DND-41 (cell line): ENCODE measurements at regions not wholly inside any gene's neighbourhood (a gene's known extent, or its start where the extent isn't known, plus 50 kb on each side); places are given as distances from the start of the nearest gene placed in this dataset.

Experiments used
- ATAC-seq: fragments of 200-7000 bp; cut with Tn5 transposase; 3 replicates; pipeline ENCODE4 v1.9.1; 2021; ENCODE audit warnings: low read depth; ENCODE audit not compliant: insufficient read depth
- DNase-seq: peaks from one replicate; pipeline ENCODE4 v3.0.0-alpha.2; 2020
- H2AFZ ChIP-seq: 2 replicates; pipeline ENCODE4 v1.6.0; 2012; ENCODE audit warnings: low read depth, low read length
- H3K27ac ChIP-seq: 2 replicates; pipeline ENCODE4 v1.5.1; 2012; ENCODE audit warnings: low read length, inconsistent platforms
- H3K27me3 ChIP-seq: fragments of 200-600 bp; sonication (generic); 2 replicates; pipeline ENCODE4 v1.6.0; 2012; ENCODE audit warnings: low read length, mild to moderate bottlenecking, inconsistent platforms; ENCODE audit not compliant: insufficient read depth, poor library complexity
- H3K36me3 ChIP-seq: 2 replicates; pipeline ENCODE4 v1.5.1; 2012; ENCODE audit warnings: low read length, inconsistent platforms; ENCODE audit not compliant: insufficient read depth
- H3K4me1 ChIP-seq: 2 replicates; pipeline ENCODE4 v1.5.1; 2012; ENCODE audit warnings: mild to moderate bottlenecking, low read length; ENCODE audit not compliant: insufficient read depth
- H3K4me2 ChIP-seq: 2 replicates; pipeline ENCODE4 v1.6.0; 2012; ENCODE audit warnings: mild to moderate bottlenecking, moderate library complexity, low read length, inconsistent platforms; ENCODE audit not compliant: insufficient read depth
- H3K4me3 ChIP-seq, 2 experiments: fragments of 200-600 bp in 1 of 2; shearing (Covaris generic) in 1 of 2; 2 replicates each; pipeline ENCODE4 v1.5.1; 2012 to 2016; ENCODE audit warnings: inconsistent platforms in 2 of 2, low read length in 2 of 2, mild to moderate bottlenecking in 2 of 2, low read depth in 1 of 2, moderate library complexity in 1 of 2
- H3K79me2 ChIP-seq: 2 replicates; pipeline ENCODE4 v1.6.0; 2012; ENCODE audit warnings: low read length, inconsistent platforms; ENCODE audit not compliant: insufficient read depth
- H3K9ac ChIP-seq: 2 replicates; pipeline ENCODE4 v1.6.0; 2012; ENCODE audit warnings: low read depth, mild to moderate bottlenecking, inconsistent platforms, low read length, moderate library complexity
- H3K9me3 ChIP-seq: 2 replicates; pipeline ENCODE4 v1.5.1; 2012; ENCODE audit warnings: low read length, moderate library complexity, mild to moderate bottlenecking, inconsistent platforms; ENCODE audit not compliant: insufficient read depth, severe bottlenecking
- H4K20me1 ChIP-seq: 2 replicates; pipeline ENCODE4 v1.6.0; 2012; ENCODE audit warnings: low read length; ENCODE audit not compliant: insufficient read depth
- EZH2 ChIP-seq: IDR thresholded peaks from 3 replicates; pipeline ENCODE4 v1.6.1; 2012; ENCODE audit warnings: borderline replicate concordance, low read depth, mild to moderate bottlenecking, moderate library complexity, low read length, inconsistent platforms; ENCODE audit not compliant: severe bottlenecking
- TF ChIP-seq, protein P1 (sequence below): IDR thresholded peaks from 2 replicates; pipeline ENCODE4 v1.5.1; 2012; ENCODE audit warnings: borderline replicate concordance, low read length, moderate library complexity, mild to moderate bottlenecking; ENCODE audit not compliant: poor library complexity, severe bottlenecking; ENCODE audit errors: extremely low read depth

DNA sequence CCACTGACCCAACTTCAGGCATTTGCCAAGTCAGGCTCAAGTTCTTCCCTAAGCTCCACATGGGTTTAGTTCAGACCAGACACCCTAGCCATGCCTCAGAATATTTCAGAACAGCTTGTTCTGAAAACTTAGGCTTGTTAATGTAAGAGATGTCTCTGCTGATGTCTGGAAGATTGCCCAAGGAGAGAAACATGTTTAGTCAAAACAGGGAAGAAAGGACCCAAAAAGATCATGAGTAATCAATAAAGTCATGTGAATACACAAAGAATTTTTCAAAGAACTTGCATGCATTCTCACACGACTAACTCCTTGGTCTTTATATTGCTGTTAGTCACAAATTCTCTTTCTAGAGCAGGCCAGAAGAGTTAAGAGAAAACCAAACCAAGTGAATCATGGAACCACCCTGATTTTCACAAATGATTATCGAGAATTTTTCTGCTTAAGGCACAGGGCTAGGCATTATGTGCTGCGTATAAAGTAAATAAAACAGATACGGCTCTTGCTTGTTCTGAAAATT is 158.1 kb upstream of the HMHB1 start:
- H4K20me1 ChIP-seq, result no peaks in the 10 kb centered on the region
- peaks cover 9% of the 10 kb centered on the region; the same call in 1 of the 2 replicates for H3K4me1 ChIP-seq
- ATAC-seq (no peak), DNase-seq (no peak)
- no peak for TF ChIP-seq EZH2
- TF ChIP-seq, protein P1, sequence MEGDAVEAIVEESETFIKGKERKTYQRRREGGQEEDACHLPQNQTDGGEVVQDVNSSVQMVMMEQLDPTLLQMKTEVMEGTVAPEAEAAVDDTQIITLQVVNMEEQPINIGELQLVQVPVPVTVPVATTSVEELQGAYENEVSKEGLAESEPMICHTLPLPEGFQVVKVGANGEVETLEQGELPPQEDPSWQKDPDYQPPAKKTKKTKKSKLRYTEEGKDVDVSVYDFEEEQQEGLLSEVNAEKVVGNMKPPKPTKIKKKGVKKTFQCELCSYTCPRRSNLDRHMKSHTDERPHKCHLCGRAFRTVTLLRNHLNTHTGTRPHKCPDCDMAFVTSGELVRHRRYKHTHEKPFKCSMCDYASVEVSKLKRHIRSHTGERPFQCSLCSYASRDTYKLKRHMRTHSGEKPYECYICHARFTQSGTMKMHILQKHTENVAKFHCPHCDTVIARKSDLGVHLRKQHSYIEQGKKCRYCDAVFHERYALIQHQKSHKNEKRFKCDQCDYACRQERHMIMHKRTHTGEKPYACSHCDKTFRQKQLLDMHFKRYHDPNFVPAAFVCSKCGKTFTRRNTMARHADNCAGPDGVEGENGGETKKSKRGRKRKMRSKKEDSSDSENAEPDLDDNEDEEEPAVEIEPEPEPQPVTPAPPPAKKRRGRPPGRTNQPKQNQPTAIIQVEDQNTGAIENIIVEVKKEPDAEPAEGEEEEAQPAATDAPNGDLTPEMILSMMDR, result no peak
- no peaks in the 10 kb centered on the region for H3K9me3 ChIP-seq
- no peak overlapping the region for H2AFZ ChIP-seq
- H3K27me3 ChIP-seq, result no peaks in the 10 kb centered on the region
- no peak overlapping the region for H3K9ac ChIP-seq
- no peak overlapping the region for H3K4me2 ChIP-seq
- no peak overlapping the region for H3K4me3 ChIP-seq
- no peaks in the 10 kb centered on the region for H3K79me2 ChIP-seq
- H3K36me3 ChIP-seq, result no peaks in the 10 kb centered on the region
- H3K27ac ChIP-seq, result no peak overlapping the region

GRCh38 chr5:143653256-143653655 is 158.7 kb upstream of the HMHB1 start:
- H4K20me1 ChIP-seq, result no peaks in the 10 kb centered on the region
- H3K4me1 ChIP-seq, result peaks cover 9% of the 10 kb centered on the region; the same call in 1 of the 2 replicates
- TF ChIP-seq, protein P1, result no peak
- no peak for TF ChIP-seq EZH2
- no peak overlapping the region for H3K4me2 ChIP-seq
- H3K27me3 ChIP-seq, result no peaks in the 10 kb centered on the region
- no peak for DNase-seq
- H2AFZ ChIP-seq, result no peak overlapping the region
- no peak overlapping the region for H3K9ac ChIP-seq
- ATAC-seq, result no peak
- H3K27ac ChIP-seq, result no peak overlapping the region
- no peaks in the 10 kb centered on the region for H3K36me3 ChIP-seq
- H3K9me3 ChIP-seq, result no peaks in the 10 kb centered on the region
- no peak overlapping the region for H3K4me3 ChIP-seq
- H3K79me2 ChIP-seq, result no peaks in the 10 kb centered on the region

DNA sequence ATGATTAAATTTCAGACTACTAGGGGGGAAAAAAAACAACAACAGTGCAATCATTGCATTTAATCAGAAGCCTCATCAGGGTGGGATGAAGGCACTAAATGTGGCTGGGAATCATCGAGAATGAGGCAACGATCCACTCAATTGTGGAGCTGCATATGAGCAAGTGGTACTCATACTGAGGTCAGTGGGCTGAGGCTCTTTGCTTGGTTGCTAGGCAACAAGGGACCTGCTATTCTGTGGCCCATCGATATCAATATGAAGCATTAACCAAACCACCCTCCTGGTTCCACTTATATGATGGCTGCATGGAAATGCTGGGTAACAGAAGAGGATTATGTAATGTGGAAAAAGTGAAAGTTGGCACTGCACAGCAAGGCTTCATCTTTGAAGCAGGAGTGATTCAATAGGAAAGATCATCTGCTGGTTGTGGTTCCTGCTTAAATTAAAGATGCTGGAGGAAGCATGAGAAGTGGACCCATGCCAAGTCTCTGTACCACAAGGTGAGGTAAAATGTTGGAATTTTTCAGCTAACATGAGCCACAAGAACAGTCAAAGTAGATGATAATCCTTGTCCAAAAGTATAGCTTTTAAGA is 159.8 kb upstream of the HMHB1 start:
- Histone ChIP-seq H4K20me1 (no peaks in the 10 kb centered on the region), H3K4me1 (peaks cover 9% of the 10 kb centered on the region; the same call in 1 of the 2 replicates), H3K4me2 (no peak overlapping the region), H3K9ac (no peak overlapping the region), H3K27me3 (no peaks in the 10 kb centered on the region), H3K27ac (no peak overlapping the region), H3K79me2 (no peaks in the 10 kb centered on the region), H3K9me3 (no peaks in the 10 kb centered on the region), H3K4me3 (no peak overlapping the region), H2AFZ (no peak overlapping the region; the same call in 1 of the 2 replicates), H3K36me3 (no peaks in the 10 kb centered on the region)
- no peak for ATAC-seq
- no peak for DNase-seq
- no peak for TF ChIP-seq EZH2
- TF ChIP-seq, protein P1, result no peak
